CD14-positive monocyte (primary cell): ENCODE measurements at regions not wholly inside any gene's neighbourhood (a gene's known extent, or its start where the extent isn't known, plus 50 kb on each side); places are given as distances from the start of the nearest gene placed in this dataset.

Experiments used
- DNase-seq, 3 donors: peaks; one replicate each; pipeline ENCODE4 v3.0.0-alpha.2; 2011 to 2022
- H2AFZ ChIP-seq: 2 replicates; pipeline ENCODE4 v1.6.0; 2012; ENCODE audit warnings: mild to moderate bottlenecking, low read depth, low read length, inconsistent platforms; ENCODE audit not compliant: insufficient read depth, poor library complexity, severe bottlenecking
- H3K27ac ChIP-seq, 2 donors: 1 replicate in 1 of 2; 2 replicates in 1 of 2; pipeline ENCODE4 v1.5.1; 2012 to 2013; ENCODE audit warnings: low read length in 2 of 2, control low read depth in 1 of 2, inconsistent platforms in 1 of 2, low read depth in 1 of 2, mild to moderate bottlenecking in 1 of 2
- H3K27me3 ChIP-seq, 2 donors: one replicate each; pipeline versions ENCODE4 v1.6.0 to v1.6.1; 2011 to 2013; ENCODE audit warnings: low read length in 2 of 2; ENCODE audit not compliant: control insufficient read depth in 2 of 2, insufficient read depth in 2 of 2
- H3K36me3 ChIP-seq, 2 donors: replicated peaks in 1 of 2; 1 replicate in 1 of 2; 2 replicates in 1 of 2; pipeline versions ENCODE4 v1.5.1 to v1.6.1; 2012 to 2013; ENCODE audit warnings: low read length in 2 of 2, control low read depth in 1 of 2, inconsistent platforms in 1 of 2, mild to moderate bottlenecking in 1 of 2; ENCODE audit not compliant: insufficient read depth in 2 of 2, control insufficient read depth in 1 of 2
- H3K4me1 ChIP-seq, 2 donors: 1 replicate in 1 of 2; 2 replicates in 1 of 2; pipeline versions ENCODE4 v1.5.1 to v1.6.1; 2012 to 2013; ENCODE audit warnings: low read length in 2 of 2, control low read depth in 1 of 2, inconsistent platforms in 1 of 2, mild to moderate bottlenecking in 1 of 2, moderate library complexity in 1 of 2; ENCODE audit not compliant: insufficient read depth in 2 of 2, control insufficient read depth in 1 of 2
- H3K4me2 ChIP-seq: replicated peaks from 2 replicates; pipeline ENCODE3; 2012; ENCODE audit warnings: low read length, moderate library complexity, mild to moderate bottlenecking; ENCODE audit not compliant: poor library complexity, severe bottlenecking; ENCODE audit errors: extremely low read depth
- H3K4me3 ChIP-seq, 3 experiments: fragments of 200-600 bp in 1 of 3; sonication (generic) in 1 of 3; replicated peaks in 1 of 3; 1 replicate in 2 of 3; 2 replicates in 1 of 3; pipeline ENCODE4 v1.5.1; 2011 to 2013; ENCODE audit warnings: low read length in 3 of 3, mild to moderate bottlenecking in 3 of 3, control low read depth in 2 of 3, low read depth in 2 of 3, inconsistent platforms in 1 of 3, moderate library complexity in 1 of 3
- H3K79me2 ChIP-seq: 2 replicates; pipeline ENCODE4 v1.6.0; 2012; ENCODE audit warnings: mild to moderate bottlenecking, control low read depth, inconsistent platforms, low read length, moderate library complexity; ENCODE audit not compliant: insufficient read depth
- H3K9ac ChIP-seq: 2 replicates; pipeline ENCODE4 v1.6.0; 2017; ENCODE audit warnings: low read length, mild to moderate bottlenecking; ENCODE audit not compliant: insufficient read depth, poor library complexity, severe bottlenecking
- H3K9me3 ChIP-seq, 2 donors: replicated peaks in 1 of 2; 1 replicate in 1 of 2; 2 replicates in 1 of 2; pipeline versions ENCODE4 v1.5.1 to v1.6.1; 2012 to 2013; ENCODE audit warnings: low read length in 2 of 2, control low read depth in 1 of 2; ENCODE audit not compliant: control insufficient read depth in 1 of 2, insufficient read depth in 1 of 2
- H4K20me1 ChIP-seq: 2 replicates; pipeline ENCODE4 v1.6.0; 2012; ENCODE audit warnings: mild to moderate bottlenecking, low read length, control low read depth, moderate library complexity; ENCODE audit not compliant: insufficient read depth
- H3K27ac Mint-ChIP-seq, 7 donors: one replicate each; pipeline ENCODE4 v1.8.0; 2020; ENCODE audit warnings: mild to moderate bottlenecking in 7 of 7, mixed read lengths in 7 of 7, moderate library complexity in 6 of 7, inconsistent platforms in 2 of 7
- H3K27me3 Mint-ChIP-seq, 3 donors: one replicate each; pipeline ENCODE4 v1.8.0; 2021 to 2022; ENCODE audit warnings: low read depth in 3 of 3, mild to moderate bottlenecking in 3 of 3, mixed read lengths in 3 of 3, moderate library complexity in 3 of 3, inconsistent platforms in 1 of 3
- H3K36me3 Mint-ChIP-seq, 2 donors: one replicate each; pipeline ENCODE4 v1.8.0; 2020; ENCODE audit warnings: mixed read lengths in 2 of 2, inconsistent platforms in 1 of 2, mild to moderate bottlenecking in 1 of 2
- H3K4me1 Mint-ChIP-seq: one replicate; pipeline ENCODE4 v1.8.0; 2020; ENCODE audit warnings: mild to moderate bottlenecking, mixed read lengths
- H3K4me3 Mint-ChIP-seq, 2 donors: one replicate each; pipeline ENCODE4 v1.8.0; 2020; ENCODE audit warnings: mild to moderate bottlenecking in 2 of 2, mixed read lengths in 2 of 2, moderate library complexity in 1 of 2
- H3K9me3 Mint-ChIP-seq, 7 donors: one replicate each; pipeline ENCODE4 v1.8.0; 2020 to 2022; ENCODE audit warnings: mixed read lengths in 7 of 7, mild to moderate bottlenecking in 6 of 7, moderate library complexity in 6 of 7, inconsistent platforms in 2 of 7
- WGBS: methylation state at CpG from one replicate; pipeline ENCODE4 v1.1.5; 2013; ENCODE audit warnings: missing lambda C conversion rate; ENCODE audit not compliant: insufficient coverage; 5-methylcytosine and 5-hydroxymethylcytosine counted together
- intact Hi-C, 2 donors: fragments of 100-400 bp; cut with micrococcal nuclease; formaldehyde crosslinking; loops; one replicate each; pipeline versions ENCODE4 v1.15.0 to v1.15.1; 2023
- TF ChIP-seq, protein P1 (sequence below): fragments of 200-600 bp; IDR thresholded peaks from one replicate; pipeline ENCODE4 v1.8.0; 2022; ENCODE audit warnings: antibody characterized with exemption, mild to moderate bottlenecking

DNA sequence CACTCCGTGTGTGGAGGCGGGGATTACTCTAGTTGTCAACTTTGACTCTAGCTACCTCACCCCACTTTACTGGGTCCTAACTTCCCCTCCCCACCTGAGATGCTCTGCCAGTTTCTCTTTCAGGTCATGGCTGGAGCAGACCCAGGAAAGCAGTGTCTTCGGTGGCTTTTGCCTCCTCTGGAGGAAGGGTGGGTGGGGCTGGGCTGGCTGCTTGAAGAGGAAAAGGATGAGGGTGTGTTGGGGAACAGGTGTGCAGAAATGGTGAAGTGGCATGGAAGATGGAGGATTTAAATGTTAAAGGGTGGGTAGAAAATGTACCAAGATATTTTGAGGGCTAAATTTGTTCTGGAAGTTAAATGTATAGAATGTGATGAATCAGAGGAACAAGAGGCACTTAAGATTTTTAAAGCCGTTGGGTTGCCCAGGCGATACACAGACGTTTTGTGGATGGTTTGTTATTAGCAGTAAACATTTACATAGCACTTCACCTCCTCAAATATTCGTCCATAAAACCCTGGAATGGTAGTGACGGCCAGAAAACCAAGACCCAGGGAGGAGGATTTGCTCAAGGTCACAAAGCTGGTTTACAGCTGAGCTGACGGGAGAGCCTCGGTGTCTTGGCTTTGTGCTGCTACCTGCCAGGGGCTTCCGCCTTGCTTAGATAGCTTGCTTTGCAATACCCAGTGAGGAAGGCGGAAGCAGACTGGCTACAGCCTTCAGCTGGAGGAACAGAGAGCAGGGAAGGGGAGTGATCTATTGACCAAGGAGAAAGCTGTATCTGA, 72.2 kb upstream of the PRMT8 start:
- Histone ChIP-seq H3K36me3 (no peaks in the 10 kb centered on the region), H3K9me3 (peaks cover 0 to 12% of the 10 kb centered on the region in 2 donors), H3K9ac (no peak overlapping the region), H3K79me2 (no peaks in the 10 kb centered on the region), H3K27me3 (no peaks in the 10 kb centered on the region), H3K4me2 (no peak overlapping the region), H3K27ac (no peak overlapping the region), H4K20me1 (no peaks in the 10 kb centered on the region), H2AFZ (no peak overlapping the region), H3K4me1 (no peaks in the 10 kb centered on the region), H3K4me3 (no peak overlapping the region)
- WGBS: 85% methylated on average over 9 of the region's 12 CpGs
- DNase-seq: no peak
- H3K36me3 Mint-ChIP-seq: no peaks in the 10 kb centered on the region
- H3K27me3 Mint-ChIP-seq: peaks cover 6 to 7% (median 6%) of the 10 kb centered on the region in 3 donors
- TF ChIP-seq, protein P1, sequence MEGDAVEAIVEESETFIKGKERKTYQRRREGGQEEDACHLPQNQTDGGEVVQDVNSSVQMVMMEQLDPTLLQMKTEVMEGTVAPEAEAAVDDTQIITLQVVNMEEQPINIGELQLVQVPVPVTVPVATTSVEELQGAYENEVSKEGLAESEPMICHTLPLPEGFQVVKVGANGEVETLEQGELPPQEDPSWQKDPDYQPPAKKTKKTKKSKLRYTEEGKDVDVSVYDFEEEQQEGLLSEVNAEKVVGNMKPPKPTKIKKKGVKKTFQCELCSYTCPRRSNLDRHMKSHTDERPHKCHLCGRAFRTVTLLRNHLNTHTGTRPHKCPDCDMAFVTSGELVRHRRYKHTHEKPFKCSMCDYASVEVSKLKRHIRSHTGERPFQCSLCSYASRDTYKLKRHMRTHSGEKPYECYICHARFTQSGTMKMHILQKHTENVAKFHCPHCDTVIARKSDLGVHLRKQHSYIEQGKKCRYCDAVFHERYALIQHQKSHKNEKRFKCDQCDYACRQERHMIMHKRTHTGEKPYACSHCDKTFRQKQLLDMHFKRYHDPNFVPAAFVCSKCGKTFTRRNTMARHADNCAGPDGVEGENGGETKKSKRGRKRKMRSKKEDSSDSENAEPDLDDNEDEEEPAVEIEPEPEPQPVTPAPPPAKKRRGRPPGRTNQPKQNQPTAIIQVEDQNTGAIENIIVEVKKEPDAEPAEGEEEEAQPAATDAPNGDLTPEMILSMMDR: no peak
- peaks cover 0 to 23% (median 7%) of the 10 kb centered on the region in 7 donors for H3K9me3 Mint-ChIP-seq
- intact Hi-C loops: no loop called here
- no peak overlapping the region for H3K4me3 Mint-ChIP-seq
- H3K4me1 Mint-ChIP-seq: no peaks in the 10 kb centered on the region
- H3K27ac Mint-ChIP-seq: no peak overlapping the region

DNA sequence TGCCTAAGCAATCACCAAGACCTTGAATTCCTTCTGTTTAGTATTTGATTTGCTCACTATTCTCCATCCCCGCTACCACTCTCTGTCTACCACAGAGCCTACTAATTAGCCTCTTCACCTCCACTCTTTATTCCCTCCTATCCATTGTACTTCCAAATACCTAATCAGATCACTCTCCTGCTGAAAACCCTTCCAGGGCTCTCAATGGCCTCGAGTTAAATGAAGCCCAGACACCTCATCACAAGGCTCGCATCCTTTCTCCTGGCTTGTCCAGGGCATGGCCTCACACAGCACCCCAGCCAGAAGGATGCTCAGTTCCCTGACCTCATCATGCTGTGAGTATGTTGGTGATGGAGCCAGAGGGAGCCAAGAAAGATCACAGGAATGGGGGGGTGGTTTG, 71.4 kb upstream of the PRMT8 start:
- no peak for DNase-seq
- WGBS: 100% methylated on average over 1 of the region's 3 CpGs
- TF ChIP-seq, protein P1: no peak

More for the DNA sequence above, 71.4 kb upstream of the PRMT8 start:
- H3K9me3 Mint-ChIP-seq: peaks cover 0 to 20% (median 6%) of the 10 kb centered on the region in 7 donors
- no peak overlapping the region for H3K4me2 ChIP-seq
- no peak overlapping the region for H3K9ac ChIP-seq
- H2AFZ ChIP-seq: no peak overlapping the region
- H3K27ac ChIP-seq: no peak overlapping the region
- H4K20me1 ChIP-seq: no peaks in the 10 kb centered on the region
- no peaks in the 10 kb centered on the region for H3K79me2 ChIP-seq
- intact Hi-C loops: no loop called here
- no peaks in the 10 kb centered on the region for H3K4me1 ChIP-seq
- no peak overlapping the region for H3K27ac Mint-ChIP-seq
- no peak overlapping the region for H3K4me3 Mint-ChIP-seq
- H3K4me1 Mint-ChIP-seq: no peaks in the 10 kb centered on the region
- no peaks in the 10 kb centered on the region for H3K36me3 ChIP-seq
- peaks cover 0 to 11% of the 10 kb centered on the region in 2 donors for H3K9me3 ChIP-seq
- H3K36me3 Mint-ChIP-seq: no peaks in the 10 kb centered on the region
- no peak overlapping the region for H3K4me3 ChIP-seq
- H3K27me3 Mint-ChIP-seq: peaks cover 6 to 7% (median 6%) of the 10 kb centered on the region in 3 donors
- no peaks in the 10 kb centered on the region for H3K27me3 ChIP-seq
